22Rv1 (cell line): ENCODE measurements at regions not wholly inside any gene's neighbourhood (a gene's known extent, or its start where the extent isn't known, plus 50 kb on each side); places are given as distances from the start of the nearest gene placed in this dataset.

Source experiments
- H3K27ac ChIP-seq: fragments of 450-650 bp; 2 replicates; pipeline ENCODE4 v1.5.1; 2017
- CTCF ChIP-seq: fragments of 450-650 bp; IDR thresholded peaks from 2 replicates; pipeline ENCODE4 v1.5.1; 2017; ENCODE audit warnings: mild to moderate bottlenecking
- ZFX ChIP-seq: fragments of 450-650 bp; IDR thresholded peaks from 2 replicates; pipeline ENCODE4 v1.6.1; 2017; ENCODE audit warnings: antibody characterized with exemption, borderline replicate concordance

GRCh38 chr9:87214991-87215390 lies 267.7 kb upstream of the GAS1 start:
- H3K27ac ChIP-seq, result no peak overlapping the region
- TF ChIP-seq ZFX, result no peak
- no peak for TF ChIP-seq CTCF

GRCh38 chr9:87216036-87216435 lies 268.7 kb upstream of the GAS1 start:
- TF ChIP-seq CTCF, result no peak
- no peak for TF ChIP-seq ZFX
- H3K27ac ChIP-seq, result no peak overlapping the region

- TF ChIP-seq CTCF, result no peak
- TF ChIP-seq ZFX, result no peak
- H3K27ac ChIP-seq, result no peak overlapping the region
These were observed 269.7 kb upstream of the GAS1 start for GRCh38 chr9:87216897-87217455.

- H3K27ac ChIP-seq, result no peak overlapping the region
- TF ChIP-seq CTCF (no peak), ZFX (no peak)
These were observed 274.0 kb upstream of the DAPK1 start for GRCh38 chr9:87223392-87224246.

- H3K27ac ChIP-seq, result no peak overlapping the region
- TF ChIP-seq ZFX, result no peak
- no peak for TF ChIP-seq CTCF
These were observed 270.8 kb upstream of the DAPK1 start for GRCh38 chr9:87226896-87227295.

GRCh38 chr9:87227456-87227855 lies 270.2 kb upstream of the DAPK1 start:
- no peak for TF ChIP-seq CTCF
- no peak for TF ChIP-seq ZFX
- no peak overlapping the region for H3K27ac ChIP-seq

- H3K27ac ChIP-seq, result no peak overlapping the region
- TF ChIP-seq ZFX (no peak), CTCF (no peak)
These were observed 268.6 kb upstream of the DAPK1 start for GRCh38 chr9:87229108-87229507.
